Upper lobe of left lung (tissue), 4 donors: ENCODE measurements at regions not wholly inside any gene's neighbourhood (a gene's known extent, or its start where the extent isn't known, plus 50 kb on each side); places are given as distances from the start of the nearest gene placed in this dataset.

ENCODE experiments used
- POLR2AphosphoS5 ChIP-seq, 2 donors: sonication (generic); formaldehyde crosslinking; IDR thresholded peaks; one replicate each; pipeline ENCODE4 v1.5.1; 2017; ENCODE audit warnings: antibody characterized with exemption in 2 of 2
- TF ChIP-seq, protein P1 (sequence below), 6 experiments: fragments of 450-650 bp in 4 of 6; fragments of 200-600 bp in 2 of 6; sonication (generic) in 2 of 6; IDR thresholded peaks; one replicate each; pipeline ENCODE4 v1.5.1; 2016 to 2019; ENCODE audit warnings: antibody characterized with exemption in 6 of 6

DNA sequence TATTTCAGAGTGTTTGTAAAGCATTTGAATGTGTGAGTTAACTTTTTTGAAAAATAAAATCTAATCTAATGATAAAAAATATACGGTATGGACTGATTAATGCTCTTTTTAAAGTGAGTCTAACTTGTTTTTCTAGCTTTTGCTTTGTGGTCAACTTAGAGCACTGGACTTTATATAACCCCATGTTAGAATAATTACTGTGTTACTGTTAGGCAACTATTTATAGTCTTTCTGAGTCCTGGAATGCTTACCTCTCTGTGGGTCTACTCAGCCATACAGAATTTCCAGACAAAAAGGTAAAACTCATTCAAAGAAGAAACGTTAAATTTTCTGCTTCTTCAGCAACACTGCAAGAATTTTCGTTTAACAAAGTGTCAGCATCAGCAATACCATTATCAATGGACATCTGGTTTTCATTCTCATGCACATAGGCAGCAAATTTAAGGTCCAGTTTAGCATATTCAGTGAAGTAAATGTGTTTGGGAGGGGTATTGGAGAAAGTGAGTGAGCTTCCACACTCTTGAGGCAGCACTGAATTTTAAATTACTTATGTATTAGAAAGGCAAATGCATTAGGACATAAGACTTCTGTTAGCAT lies 664.7 kb upstream of the NEGR1 start:
- TF ChIP-seq, protein P1, sequence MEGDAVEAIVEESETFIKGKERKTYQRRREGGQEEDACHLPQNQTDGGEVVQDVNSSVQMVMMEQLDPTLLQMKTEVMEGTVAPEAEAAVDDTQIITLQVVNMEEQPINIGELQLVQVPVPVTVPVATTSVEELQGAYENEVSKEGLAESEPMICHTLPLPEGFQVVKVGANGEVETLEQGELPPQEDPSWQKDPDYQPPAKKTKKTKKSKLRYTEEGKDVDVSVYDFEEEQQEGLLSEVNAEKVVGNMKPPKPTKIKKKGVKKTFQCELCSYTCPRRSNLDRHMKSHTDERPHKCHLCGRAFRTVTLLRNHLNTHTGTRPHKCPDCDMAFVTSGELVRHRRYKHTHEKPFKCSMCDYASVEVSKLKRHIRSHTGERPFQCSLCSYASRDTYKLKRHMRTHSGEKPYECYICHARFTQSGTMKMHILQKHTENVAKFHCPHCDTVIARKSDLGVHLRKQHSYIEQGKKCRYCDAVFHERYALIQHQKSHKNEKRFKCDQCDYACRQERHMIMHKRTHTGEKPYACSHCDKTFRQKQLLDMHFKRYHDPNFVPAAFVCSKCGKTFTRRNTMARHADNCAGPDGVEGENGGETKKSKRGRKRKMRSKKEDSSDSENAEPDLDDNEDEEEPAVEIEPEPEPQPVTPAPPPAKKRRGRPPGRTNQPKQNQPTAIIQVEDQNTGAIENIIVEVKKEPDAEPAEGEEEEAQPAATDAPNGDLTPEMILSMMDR (IDR thresholded peaks at IDR 0.05) = no peak
- no peak for TF ChIP-seq POLR2AphosphoS5 (IDR thresholded peaks at IDR 0.05)
